Skeletal muscle satellite cell (primary cell): ENCODE measurements at regions not wholly inside any gene's neighbourhood (a gene's known extent, or its start where the extent isn't known, plus 50 kb on each side); places are given as distances from the start of the nearest gene placed in this dataset.

ENCODE experiments used
- H3K27me3 ChIP-seq: 2 replicates; pipeline ENCODE4 v1.7.0; 2013; ENCODE audit warnings: low read length; ENCODE audit not compliant: control insufficient read depth, insufficient read depth
- H3K36me3 ChIP-seq: 2 replicates; pipeline ENCODE4 v1.7.0; 2013; ENCODE audit warnings: mild to moderate bottlenecking, control low read depth, low read length; ENCODE audit not compliant: insufficient read depth
- H3K4me1 ChIP-seq: 2 replicates; pipeline ENCODE4 v1.7.0; 2013; ENCODE audit warnings: low read length; ENCODE audit not compliant: control insufficient read depth, insufficient read depth
- H3K4me2 ChIP-seq: 2 replicates; pipeline ENCODE4 v1.7.0; 2013; ENCODE audit warnings: mild to moderate bottlenecking, low read length
- H3K4me3 ChIP-seq: 2 replicates; pipeline ENCODE4 v1.7.0; 2013; ENCODE audit warnings: low read length
- H3K9ac ChIP-seq: 2 replicates; pipeline ENCODE4 v1.7.0; 2013; ENCODE audit warnings: mild to moderate bottlenecking, low read depth, low read length, moderate library complexity
- H3K9me3 ChIP-seq: replicated peaks from 2 replicates; pipeline ENCODE4 v1.7.0; 2013; ENCODE audit warnings: mild to moderate bottlenecking, control low read depth, low read length

- no peaks in the 10 kb centered on the region for H3K27me3 ChIP-seq
- no peak overlapping the region for H3K4me2 ChIP-seq
- H3K36me3 ChIP-seq, result no peaks in the 10 kb centered on the region
- H3K4me3 ChIP-seq, result no peak overlapping the region
- no peaks in the 10 kb centered on the region for H3K4me1 ChIP-seq
- H3K9ac ChIP-seq, result no peak overlapping the region
- no peaks in the 10 kb centered on the region for H3K9me3 ChIP-seq
These were observed 342.1 kb downstream of the SEMA3D start for GRCh38 chr7:84844771-84845170.

GRCh38 chr7:84841809-84842208, 345.0 kb downstream of the SEMA3D start:
- no peaks in the 10 kb centered on the region for H3K4me1 ChIP-seq
- no peaks in the 10 kb centered on the region for H3K9me3 ChIP-seq
- no peaks in the 10 kb centered on the region for H3K36me3 ChIP-seq
- no peak overlapping the region for H3K4me3 ChIP-seq
- H3K9ac ChIP-seq, result no peak overlapping the region
- no peaks in the 10 kb centered on the region for H3K27me3 ChIP-seq
- H3K4me2 ChIP-seq, result no peak overlapping the region

- H3K4me3 ChIP-seq, result no peak overlapping the region
- H3K4me1 ChIP-seq, result no peaks in the 10 kb centered on the region
- H3K4me2 ChIP-seq, result no peak overlapping the region
These were observed 348.0 kb downstream of the SEMA3D start for GRCh38 chr7:84838857-84839256.

GRCh38 chr7:84837405-84837804, 349.5 kb downstream of the SEMA3D start:
- no peaks in the 10 kb centered on the region for H3K4me1 ChIP-seq
- no peaks in the 10 kb centered on the region for H3K27me3 ChIP-seq

More at GRCh38 chr7:84838857-84839256, 348.0 kb downstream of the SEMA3D start:
- Histone ChIP-seq H3K9ac (no peak overlapping the region), H3K9me3 (no peaks in the 10 kb centered on the region), H3K36me3 (no peaks in the 10 kb centered on the region), H3K27me3 (no peaks in the 10 kb centered on the region)

GRCh38 chr7:84829719-84830118, 357.1 kb downstream of the SEMA3D start:
- H3K4me1 ChIP-seq, result no peaks in the 10 kb centered on the region
- H3K9me3 ChIP-seq, result no peaks in the 10 kb centered on the region
- H3K4me3 ChIP-seq, result no peak overlapping the region
- H3K4me2 ChIP-seq, result no peak overlapping the region
- H3K36me3 ChIP-seq, result no peaks in the 10 kb centered on the region
- H3K27me3 ChIP-seq, result no peaks in the 10 kb centered on the region
- H3K9ac ChIP-seq, result no peak overlapping the region

More at GRCh38 chr7:84837405-84837804, 349.5 kb downstream of the SEMA3D start:
- Histone ChIP-seq H3K36me3 (no peaks in the 10 kb centered on the region), H3K9ac (no peak overlapping the region), H3K4me2 (no peak overlapping the region), H3K9me3 (no peaks in the 10 kb centered on the region), H3K4me3 (no peak overlapping the region)

GRCh38 chr7:84824057-84824651, 362.7 kb downstream of the SEMA3D start:
- Histone ChIP-seq H3K4me2 (no peak overlapping the region), H3K4me3 (no peak overlapping the region), H3K27me3 (no peaks in the 10 kb centered on the region), H3K4me1 (no peaks in the 10 kb centered on the region), H3K9me3 (no peaks in the 10 kb centered on the region), H3K36me3 (no peaks in the 10 kb centered on the region), H3K9ac (no peak overlapping the region)

GRCh38 chr7:84823530-84823929, 363.3 kb downstream of the SEMA3D start:
- Histone ChIP-seq H3K4me1 (no peaks in the 10 kb centered on the region), H3K9me3 (no peaks in the 10 kb centered on the region), H3K36me3 (no peaks in the 10 kb centered on the region), H3K27me3 (no peaks in the 10 kb centered on the region), H3K4me2 (no peak overlapping the region), H3K4me3 (no peak overlapping the region), H3K9ac (no peak overlapping the region)

- Histone ChIP-seq H3K4me3 (no peak overlapping the region), H3K9ac (no peak overlapping the region), H3K9me3 (no peaks in the 10 kb centered on the region), H3K36me3 (no peaks in the 10 kb centered on the region), H3K27me3 (no peaks in the 10 kb centered on the region), H3K4me1 (no peaks in the 10 kb centered on the region), H3K4me2 (no peak overlapping the region)
These were observed 363.8 kb downstream of the SEMA3D start for GRCh38 chr7:84822941-84823510.

DNA sequence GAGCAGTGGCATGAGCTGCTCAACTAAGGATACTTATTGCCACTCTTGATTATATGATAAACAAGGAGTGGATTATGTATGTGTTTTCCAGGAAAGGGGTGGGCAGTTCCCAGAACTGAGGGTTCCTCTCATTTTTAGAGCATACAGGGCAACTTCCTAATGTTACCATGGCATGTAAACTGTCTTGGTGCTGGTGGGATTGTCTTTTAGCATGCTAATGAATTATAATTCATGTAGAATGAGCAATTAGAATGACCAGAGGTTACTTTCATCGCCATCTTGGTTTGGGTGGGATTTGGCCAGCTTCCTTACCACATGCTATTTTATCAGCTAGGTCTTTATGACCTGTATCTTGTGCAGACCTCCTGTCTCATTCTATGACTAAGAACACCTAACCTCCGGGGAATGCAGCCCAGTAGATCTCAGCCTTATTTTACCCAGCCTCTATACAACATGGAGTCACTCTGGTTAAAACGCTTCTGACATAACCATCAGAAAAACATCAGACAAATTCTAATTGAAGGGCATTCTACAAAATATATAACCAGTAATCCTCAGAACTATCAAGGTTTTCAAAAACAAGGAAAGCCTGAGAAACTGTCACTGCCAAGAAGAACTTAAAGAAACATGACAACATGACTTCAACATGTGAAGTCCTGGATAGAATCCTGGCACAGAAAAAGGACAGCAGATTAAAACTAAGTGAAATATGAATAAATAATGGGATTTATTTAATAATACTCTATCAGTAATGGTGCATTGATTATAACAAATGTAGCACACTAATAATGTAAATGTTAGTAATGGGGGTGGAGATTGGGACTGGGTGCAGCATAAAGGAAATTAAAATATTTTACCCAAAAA, 365.0 kb downstream of the SEMA3D start:
- Histone ChIP-seq H3K4me2 (no peak overlapping the region), H3K9me3 (no peaks in the 10 kb centered on the region), H3K4me1 (no peaks in the 10 kb centered on the region), H3K4me3 (no peak overlapping the region), H3K27me3 (no peaks in the 10 kb centered on the region), H3K9ac (no peak overlapping the region), H3K36me3 (no peaks in the 10 kb centered on the region)

DNA sequence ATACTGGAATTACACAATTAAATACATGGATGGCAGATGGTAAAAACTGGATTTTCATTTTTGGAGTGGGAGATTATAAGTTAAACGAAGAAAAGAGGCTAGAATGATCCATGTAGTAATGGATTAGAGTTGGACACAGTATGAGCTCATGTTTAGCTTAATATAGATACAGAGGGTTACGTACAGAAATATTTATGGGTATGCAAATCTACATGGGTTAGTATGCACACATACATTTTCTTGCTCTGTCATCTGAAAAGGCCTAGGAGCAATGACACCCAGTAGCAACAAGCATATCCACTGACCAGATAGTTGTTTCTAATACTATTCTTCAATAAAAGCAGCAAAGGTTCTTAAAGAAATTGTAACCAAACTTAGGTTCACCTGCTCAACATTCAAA, 366.4 kb downstream of the SEMA3D start:
- H3K9me3 ChIP-seq, result no peaks in the 10 kb centered on the region
- H3K27me3 ChIP-seq, result no peaks in the 10 kb centered on the region
- no peak overlapping the region for H3K4me2 ChIP-seq
- no peaks in the 10 kb centered on the region for H3K4me1 ChIP-seq
- H3K36me3 ChIP-seq, result no peaks in the 10 kb centered on the region
- H3K4me3 ChIP-seq, result no peak overlapping the region
- no peak overlapping the region for H3K9ac ChIP-seq

- Histone ChIP-seq H3K9me3 (no peaks in the 10 kb centered on the region), H3K9ac (no peak overlapping the region), H3K36me3 (no peaks in the 10 kb centered on the region), H3K4me1 (no peaks in the 10 kb centered on the region), H3K4me2 (no peak overlapping the region), H3K27me3 (no peaks in the 10 kb centered on the region), H3K4me3 (no peak overlapping the region)
These were observed 369.8 kb downstream of the SEMA3D start for GRCh38 chr7:84817016-84817415.
